GM12891 (cell line): ENCODE measurements at regions not wholly inside any gene's neighbourhood (a gene's known extent, or its start where the extent isn't known, plus 50 kb on each side); places are given as distances from the start of the nearest gene placed in this dataset.

Experiments
- POLR2A ChIP-seq: IDR thresholded peaks from 2 replicates; pipeline ENCODE4 v1.6.1; 2011; ENCODE audit warnings: low read depth, low read length, control low read depth
- POLR2AphosphoS5 ChIP-seq: IDR thresholded peaks from 2 replicates; pipeline ENCODE4 v1.6.1; 2011; ENCODE audit warnings: low read depth, low read length, control low read depth
- SPI1 ChIP-seq: IDR thresholded peaks from 2 replicates; pipeline ENCODE4 v1.6.1; 2011; ENCODE audit warnings: low read depth, low read length, control low read depth
- TAF1 ChIP-seq: IDR thresholded peaks from 2 replicates; pipeline ENCODE4 v1.6.1; 2011; ENCODE audit warnings: low read depth, low read length, control low read depth

- TF ChIP-seq SPI1 (no peak), TAF1 (no peak), POLR2AphosphoS5 (no peak), POLR2A (no peak)
Measured at GRCh38 chr11:134497586-134497985, 85.5 kb upstream of the B3GAT1 start.
